Activated CD4-positive, alpha-beta T cell treated with anti-CD3 and anti-CD28 coated beads for 48 hours (primary cell): ENCODE measurements at regions not wholly inside any gene's neighbourhood (a gene's known extent, or its start where the extent isn't known, plus 50 kb on each side); places are given as distances from the start of the nearest gene placed in this dataset.

ENCODE experiments used
- DNase-seq: peaks from one replicate; pipeline ENCODE4 v3.0.0-alpha.2; 2020

- no peak for DNase-seq
These were observed 129.9 kb upstream of the COL21A1 start for GRCh38 chr6:56377295-56377694.

DNA sequence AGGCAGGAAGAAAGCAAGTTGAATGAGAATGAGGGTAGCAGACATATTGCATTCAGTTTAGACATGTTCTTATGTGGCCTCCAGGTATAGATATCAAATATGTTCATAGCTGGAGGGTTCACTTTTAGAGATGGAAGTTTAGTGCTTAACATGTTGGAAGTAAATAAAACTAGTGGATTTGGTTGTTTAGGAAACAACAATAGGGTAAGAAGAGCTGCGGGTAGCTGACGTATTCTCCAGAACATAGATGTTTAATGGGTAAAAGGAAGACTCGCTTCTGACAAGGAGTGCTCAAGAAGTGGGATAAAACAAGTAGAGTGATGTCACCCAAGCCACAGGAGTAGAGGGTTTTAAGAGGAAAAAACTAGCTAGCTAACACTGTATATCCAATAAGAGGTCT, 128.4 kb upstream of the COL21A1 start:
- DNase-seq: no peak

DNA sequence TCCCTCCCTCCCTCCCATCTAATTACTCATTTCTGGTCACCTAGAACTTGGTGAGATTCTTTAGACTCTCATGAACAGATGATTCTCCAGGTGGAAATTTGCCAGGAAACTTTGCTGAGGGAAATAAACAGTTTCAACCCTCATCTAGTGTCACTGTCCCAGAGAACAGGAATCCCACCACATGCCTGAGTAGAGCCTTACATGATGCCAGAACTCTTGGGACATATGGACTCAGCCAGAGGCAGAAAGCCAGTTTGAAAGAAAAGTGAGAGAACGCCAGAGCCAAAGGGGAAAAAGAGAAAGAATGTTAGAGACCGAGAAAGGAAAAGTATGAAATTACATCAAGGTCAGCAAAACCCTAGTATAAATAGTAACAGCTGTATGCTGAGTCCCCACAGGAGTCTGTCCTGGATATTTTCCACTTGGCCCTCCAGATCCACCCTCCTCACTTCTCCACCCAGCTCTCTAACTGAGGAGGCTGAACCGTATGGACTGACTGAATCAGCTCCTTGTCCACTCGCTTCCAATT, 127.5 kb upstream of the COL21A1 start:
- DNase-seq: no peak

DNA sequence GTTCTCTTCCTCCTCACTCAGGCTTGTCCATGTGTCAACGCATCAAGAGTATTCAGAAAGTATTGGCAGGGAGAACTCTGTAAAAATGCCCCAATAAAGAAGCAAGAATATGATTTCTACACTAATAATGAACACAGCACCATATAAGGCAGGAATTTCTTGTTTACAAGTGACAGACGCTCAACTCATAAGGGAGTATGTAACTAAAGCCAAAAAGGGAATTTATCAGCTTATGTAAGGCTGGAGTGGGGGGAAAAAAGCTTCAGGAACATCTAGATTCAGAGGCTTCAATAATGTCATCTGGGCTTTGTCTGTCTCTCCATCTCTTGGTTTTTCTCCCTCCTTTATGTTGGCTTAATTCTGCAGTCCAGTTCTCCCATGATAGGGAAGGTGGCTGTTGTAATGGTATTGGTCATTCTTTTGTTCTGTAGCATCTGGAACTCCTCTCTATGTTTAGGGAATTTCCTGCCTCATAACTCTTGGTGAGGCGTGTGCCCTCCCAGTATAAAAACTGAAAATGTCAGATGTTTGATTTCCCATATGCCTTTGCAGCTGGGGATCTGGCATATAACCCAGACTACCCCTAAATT, 125.1 kb upstream of the COL21A1 start:
- DNase-seq: no peak

DNA sequence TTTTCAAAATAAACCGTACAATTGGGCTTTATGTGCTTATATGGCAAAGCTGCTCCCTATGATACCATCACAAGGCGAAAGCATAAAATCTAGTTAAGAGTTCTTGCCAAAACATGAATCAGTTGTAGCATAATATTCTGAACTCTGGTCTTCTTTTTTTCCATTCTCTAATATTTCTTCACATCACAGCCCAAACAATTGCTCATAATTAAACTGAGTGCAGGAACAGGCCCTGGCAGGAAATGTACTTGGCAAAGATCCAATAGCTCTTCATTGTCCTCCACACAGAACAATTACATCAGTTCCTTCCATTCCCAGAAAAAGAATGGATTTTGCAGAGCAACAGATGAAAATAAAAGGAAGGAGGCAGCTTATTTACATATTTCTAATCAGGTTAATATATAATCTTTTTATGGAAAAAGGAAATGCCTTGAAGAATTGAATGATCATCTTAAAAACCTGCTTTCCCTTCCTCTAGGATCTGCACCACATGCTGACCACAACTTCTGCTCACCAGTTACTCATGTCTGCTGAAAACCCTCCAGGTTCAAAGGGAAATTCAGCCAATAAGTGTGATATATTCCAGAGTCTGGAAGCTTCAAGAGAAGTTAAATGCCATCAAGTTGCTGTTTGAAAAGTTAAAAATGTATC, 123.3 kb upstream of the COL21A1 start:
- DNase-seq: no peak

GRCh38 chr6:56370127-56370540, 122.8 kb upstream of the COL21A1 start:
- no peak for DNase-seq

DNA sequence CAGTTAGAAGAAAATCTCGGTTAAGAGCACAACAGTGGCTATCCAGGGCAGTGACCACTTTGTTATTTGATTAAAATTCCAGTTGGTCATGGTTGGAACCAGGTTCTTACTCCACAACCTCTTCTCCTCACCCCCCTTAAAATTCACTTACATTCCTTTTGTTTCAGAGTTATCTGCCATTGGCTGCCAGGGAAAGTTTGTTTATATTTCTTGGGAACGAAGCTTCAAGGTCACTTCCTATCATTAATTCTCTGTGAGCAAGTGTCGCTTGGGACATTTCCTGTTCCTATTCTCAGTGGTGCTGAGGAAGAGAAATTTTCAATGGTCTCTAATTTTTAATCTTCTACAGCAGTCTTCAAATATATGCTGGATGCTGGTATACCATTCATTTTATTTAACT, 121.1 kb upstream of the COL21A1 start:
- no peak for DNase-seq

DNA sequence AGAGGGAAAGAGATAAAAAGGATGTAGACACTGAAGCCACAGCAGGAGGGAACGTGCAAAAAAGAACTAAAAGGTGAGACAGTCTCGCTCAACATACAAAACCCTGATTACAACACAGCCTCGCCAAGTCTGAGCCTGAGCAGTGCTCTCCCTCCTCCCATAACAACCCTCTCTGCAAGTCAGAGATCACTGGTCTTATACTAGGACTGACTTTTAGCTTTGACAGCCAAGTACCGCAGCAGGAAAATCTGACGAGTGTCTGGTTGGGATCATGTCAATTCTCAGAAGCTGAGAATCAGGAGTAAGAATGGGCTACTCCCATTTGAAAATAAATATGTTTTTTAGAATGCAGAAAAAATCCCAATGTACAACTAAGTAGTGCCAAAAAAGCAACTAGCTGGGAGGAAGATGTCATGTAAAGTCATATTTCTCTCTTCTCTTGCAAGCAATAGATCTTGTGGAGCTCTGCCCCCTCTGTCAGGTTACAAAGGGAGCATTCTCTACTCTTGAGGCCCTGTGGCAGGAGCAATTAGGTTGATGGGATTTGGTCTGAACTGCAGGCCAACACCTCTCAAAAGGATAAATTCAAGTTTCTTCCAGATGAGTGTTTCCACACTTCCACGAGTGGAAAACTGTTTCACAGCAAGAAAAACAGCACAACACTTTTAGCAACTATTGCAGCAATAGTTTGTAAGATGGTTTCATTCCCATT, 118.9 kb upstream of the COL21A1 start:
- DNase-seq: no peak

DNA sequence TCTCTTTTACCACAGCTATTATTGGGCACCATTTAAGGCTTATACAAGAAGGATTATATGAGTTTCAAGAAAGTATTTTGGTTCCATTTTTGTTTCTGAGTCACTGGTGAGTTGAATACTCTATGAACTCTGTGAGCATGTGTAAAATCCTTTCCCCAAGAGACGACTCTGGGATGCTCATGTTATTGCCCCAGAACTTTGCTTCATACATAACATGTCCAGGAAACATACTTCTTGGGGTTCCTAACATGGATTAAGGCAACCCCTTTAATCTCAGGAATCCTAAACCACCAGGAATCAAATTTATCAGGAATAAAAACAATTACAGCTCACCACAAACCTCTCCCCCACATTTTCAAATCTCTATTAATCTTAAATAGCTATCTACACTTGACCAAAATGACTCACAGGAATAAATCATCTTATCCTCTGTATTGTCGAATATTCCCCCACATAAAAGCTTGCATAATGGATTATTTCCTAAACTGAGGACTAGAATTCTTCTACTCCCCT, 117.5 kb upstream of the COL21A1 start:
- DNase-seq: no peak

DNA sequence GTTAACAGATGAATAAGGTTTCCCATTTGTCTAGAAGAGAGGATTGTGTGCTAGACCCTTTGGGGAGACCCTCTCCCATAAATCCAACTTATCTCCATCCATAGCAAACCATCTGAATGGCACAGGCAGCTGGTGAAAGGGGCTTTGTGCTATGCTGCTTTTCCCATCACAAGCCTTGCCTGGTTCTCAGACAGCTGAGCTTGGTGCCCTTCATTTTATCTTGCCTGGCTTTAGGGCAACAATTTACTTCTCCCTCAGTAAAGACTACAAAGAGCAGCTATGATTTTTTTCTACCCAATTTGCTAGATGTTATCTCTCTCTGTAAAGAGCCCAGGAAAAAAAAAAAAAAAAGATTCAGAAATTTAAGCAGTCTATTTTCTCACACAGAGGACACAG, 117.0 kb upstream of the COL21A1 start:
- DNase-seq: no peak

DNA sequence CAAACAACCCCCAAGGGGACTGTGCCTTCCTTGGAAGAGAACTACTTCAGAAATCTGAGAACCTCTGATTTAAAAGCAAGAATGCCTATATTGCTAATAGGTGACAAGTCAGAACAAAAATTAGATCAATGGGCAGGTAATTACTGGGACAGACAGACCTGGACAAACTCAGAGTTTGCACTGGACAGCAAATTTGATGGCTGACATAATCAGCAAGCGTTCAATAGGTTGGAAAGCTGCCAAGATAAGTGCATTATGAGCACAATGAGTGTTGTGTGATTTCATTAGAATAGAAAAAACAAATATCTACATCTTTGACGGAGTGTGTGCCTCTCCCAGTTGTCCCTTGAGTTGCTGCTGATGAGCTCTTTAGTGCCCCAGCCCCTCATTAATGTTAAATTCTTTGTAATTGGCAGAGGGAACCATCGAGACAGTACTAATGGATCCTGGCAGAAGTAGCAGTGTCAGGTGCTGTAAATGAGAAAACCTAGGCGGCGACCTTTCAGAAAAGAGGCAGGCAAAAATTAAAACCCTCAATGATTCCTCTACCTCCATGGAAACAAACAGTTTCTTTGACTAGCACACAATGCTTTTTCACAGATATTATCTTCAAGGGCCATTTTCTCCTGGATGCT, 116.5 kb upstream of the COL21A1 start:
- no peak for DNase-seq

GRCh38 chr6:56361812-56362211, 114.4 kb upstream of the COL21A1 start:
- DNase-seq: no peak

- DNase-seq: peak; percentile 66
These were observed 112.0 kb upstream of the COL21A1 start for GRCh38 chr6:56359201-56359899.

DNA sequence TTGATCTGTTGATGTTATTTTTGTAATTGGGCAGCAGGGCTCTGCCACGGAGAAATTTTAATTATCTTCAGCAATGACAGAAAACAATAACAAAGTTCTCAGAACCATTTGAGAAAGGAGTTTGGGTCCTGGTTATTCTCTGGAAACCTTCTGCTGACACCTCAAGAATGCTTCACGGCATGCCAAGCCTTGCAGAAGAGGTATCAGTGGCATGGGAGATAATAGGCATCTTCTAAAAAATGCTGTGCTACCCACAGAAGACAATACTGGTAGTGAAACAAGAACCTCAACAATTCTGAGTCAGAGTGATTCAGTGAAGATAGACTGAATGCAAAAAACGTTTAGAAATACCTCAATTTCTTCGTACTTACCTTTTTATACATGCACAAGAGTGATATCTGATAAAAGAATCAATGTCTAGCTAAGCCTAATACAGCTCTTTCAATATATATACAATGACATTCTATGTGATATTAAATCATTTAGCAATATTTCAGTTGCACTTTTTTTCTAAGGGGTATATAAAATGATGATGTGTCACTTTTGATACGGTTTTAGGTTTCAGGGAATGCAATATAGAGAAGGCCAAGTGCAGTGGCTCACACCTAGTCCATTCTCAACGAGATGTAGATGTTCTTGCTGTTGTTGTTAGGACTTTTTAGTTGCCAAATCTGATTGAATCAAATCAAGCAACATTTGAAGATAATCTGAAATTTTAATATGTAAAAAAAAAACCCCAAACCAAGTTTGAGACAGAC, 110.4 kb upstream of the COL21A1 start:
- DNase-seq: no peak

DNA sequence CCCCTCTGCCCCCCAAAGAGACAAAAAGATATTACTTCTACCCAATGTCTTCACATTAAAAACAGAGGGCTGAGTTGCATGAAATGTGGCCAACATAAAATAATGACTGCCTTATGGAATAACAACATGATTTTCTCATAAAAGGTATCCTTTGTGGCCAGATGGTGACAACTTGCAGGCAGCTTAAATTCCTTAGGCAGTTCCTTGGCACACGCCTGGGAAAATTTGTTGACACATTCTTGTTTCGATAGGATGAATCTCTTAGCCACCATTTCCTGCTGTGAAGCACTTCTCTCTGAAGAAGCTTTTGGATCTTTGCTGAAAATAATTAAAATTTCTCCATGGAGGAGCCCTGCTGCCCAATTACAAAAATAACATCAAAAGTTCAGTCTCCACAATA, 109.0 kb upstream of the COL21A1 start:
- no peak for DNase-seq

- DNase-seq: no peak
These were observed 106.5 kb upstream of the COL21A1 start for GRCh38 chr6:56353860-56354259.

DNA sequence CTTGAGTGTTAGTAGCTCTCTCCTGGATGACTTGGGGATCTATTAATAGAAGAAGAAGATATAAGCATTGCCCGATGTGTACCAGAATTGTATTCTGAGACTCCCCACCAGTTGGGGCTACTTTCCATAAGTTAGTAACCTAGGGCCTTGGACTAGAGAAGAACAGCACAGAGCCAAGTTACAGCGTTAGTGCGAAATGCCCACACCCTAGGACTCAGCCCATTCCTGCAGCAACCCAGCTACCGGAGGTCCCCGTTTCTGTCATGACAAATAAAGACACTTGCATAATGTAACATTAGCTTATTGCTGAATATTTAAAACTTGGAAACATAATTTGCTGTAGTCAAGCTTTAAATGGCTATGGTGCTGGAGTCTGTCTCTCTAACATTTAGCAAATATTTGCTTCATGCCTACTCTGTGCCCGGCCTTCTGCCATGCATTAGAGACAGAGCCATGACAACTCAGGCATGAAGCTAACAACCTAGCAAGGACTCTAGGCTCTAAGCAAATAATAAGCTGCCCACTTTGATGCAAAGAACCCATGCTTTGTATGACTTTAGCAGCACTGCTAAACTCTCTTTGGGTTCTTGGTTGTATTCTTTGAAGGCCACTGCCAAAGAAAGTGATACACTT, 103.4 kb upstream of the COL21A1 start:
- DNase-seq: no peak

DNA sequence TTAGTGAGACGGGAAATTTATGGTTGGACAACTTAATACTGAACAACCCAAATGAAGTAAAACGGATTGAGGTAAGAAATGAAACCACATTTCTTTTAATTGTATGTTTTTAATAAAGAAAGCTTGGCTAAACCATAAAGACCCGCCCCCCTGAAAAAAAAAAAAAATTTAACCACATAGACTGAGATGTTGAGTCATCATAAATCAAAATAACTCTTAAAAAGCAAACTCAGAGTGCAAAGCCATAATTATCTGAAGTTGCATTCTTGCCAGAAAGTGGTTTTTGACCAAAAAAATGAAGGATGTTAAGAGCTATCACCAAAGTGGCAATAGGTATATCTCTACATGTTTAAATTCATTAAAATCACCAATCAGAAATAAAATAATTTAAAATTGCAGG, 101.8 kb upstream of the COL21A1 start:
- DNase-seq: no peak

DNA sequence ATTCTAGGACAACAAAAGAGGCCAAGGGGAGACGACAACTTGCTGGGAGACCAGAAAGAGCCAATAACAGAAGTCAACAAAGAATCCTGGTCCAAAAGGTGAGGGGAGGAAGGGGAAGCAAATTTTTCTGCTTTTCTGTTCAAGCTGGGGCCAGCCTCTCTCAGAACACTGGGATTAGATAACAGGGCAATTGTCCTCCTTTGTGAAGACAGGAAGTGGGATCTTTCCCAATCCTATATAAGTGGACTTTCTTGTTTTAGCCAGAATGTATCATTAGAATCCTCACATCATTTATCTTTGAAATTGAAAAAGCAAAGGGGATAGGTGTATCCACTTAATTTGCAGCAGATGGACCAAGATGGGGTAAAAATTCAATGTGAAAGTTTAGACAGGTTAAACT, 101.2 kb upstream of the COL21A1 start:
- DNase-seq: no peak

DNA sequence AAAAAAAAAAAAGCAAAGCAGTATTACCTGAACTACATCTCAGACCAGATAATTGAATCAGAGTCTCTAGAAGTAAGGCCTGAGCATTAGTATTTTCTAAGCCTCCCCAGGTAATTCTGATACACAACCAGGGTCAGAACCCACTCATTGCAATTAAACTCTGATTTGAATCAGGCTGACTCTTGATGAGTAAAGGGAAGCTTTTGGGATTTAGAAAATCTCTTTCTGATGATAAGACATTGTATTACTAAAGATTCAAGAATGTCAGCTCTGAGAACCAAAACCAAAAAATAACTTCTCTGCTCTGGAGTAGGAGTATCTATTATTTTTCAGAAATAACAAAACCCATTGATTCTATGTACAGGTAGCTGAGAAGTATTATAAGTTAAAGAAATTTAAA, 100.1 kb upstream of the COL21A1 start:
- no peak for DNase-seq

- no peak for DNase-seq
These were observed 99.6 kb upstream of the COL21A1 start for GRCh38 chr6:56346958-56347357.
